Endothelial cell of umbilical vein (primary cell): ENCODE measurements at regions not wholly inside any gene's neighbourhood (a gene's known extent, or its start where the extent isn't known, plus 50 kb on each side); places are given as distances from the start of the nearest gene placed in this dataset.

ENCODE experiments used
- BruUV-seq: library from RNA; stranded (reverse); fragments of 400-500 nt; replicated peaks from 2 replicates; lab custom pipeline; 2021; lab: Mats Ljungman, UMichigan
- CTCF ChIA-PET: fragments of 300-600, 350-600 bp; sonication (Branson Sonifier 250); formaldehyde crosslinking; loops from one replicate; lab custom pipeline; 2021; ENCODE audit warnings: antibody characterized with exemption, inconsistent platforms; lab: Charles Lee
- POLR2A ChIA-PET: fragments of 300-600, 350-600 bp; sonication (Branson Sonifier 250); formaldehyde crosslinking; loops from one replicate; lab custom pipeline; 2021; ENCODE audit warnings: antibody characterized with exemption, inconsistent platforms; lab: Charles Lee
- DNase-seq: peaks from one replicate; pipeline ENCODE4 v3.0.0-alpha.2; 2011; ENCODE audit warnings: low read depth, low spot score
- FAIRE-seq: peaks from 2 replicates; lab custom pipeline; 2011; peaks lifted over from hg19 to GRCh38; lab: Jason Lieb, UNC
- H2AFZ ChIP-seq: 2 replicates; pipeline ENCODE4 v1.6.0; 2012; ENCODE audit warnings: low read depth, low read length, control low read depth, inconsistent platforms
- H3K27ac ChIP-seq: 2 replicates; pipeline ENCODE4 v1.5.1; 2011; ENCODE audit warnings: low read depth, mild to moderate bottlenecking, control low read depth, low read length, moderate library complexity; ENCODE audit not compliant: insufficient read depth
- H3K27me3 ChIP-seq, 2 experiments: 2 replicates each; pipeline versions ENCODE4 v1.6.0 to v1.6.1; 2011; ENCODE audit warnings: low read length in 2 of 2, mixed read lengths in 1 of 2; ENCODE audit not compliant: control insufficient read depth in 2 of 2, insufficient read depth in 2 of 2
- H3K36me3 ChIP-seq, 2 experiments: 2 replicates in 1 of 2; 3 replicates in 1 of 2; pipeline ENCODE4 v1.5.1; 2011; ENCODE audit warnings: low read length in 2 of 2, mild to moderate bottlenecking in 1 of 2, moderate library complexity in 1 of 2; ENCODE audit not compliant: control insufficient read depth in 2 of 2, insufficient read depth in 2 of 2; ENCODE audit errors: extremely low read depth in 1 of 2
- H3K4me1 ChIP-seq: 3 replicates; pipeline ENCODE4 v1.5.1; 2011; ENCODE audit warnings: mild to moderate bottlenecking, low read length; ENCODE audit not compliant: control insufficient read depth, insufficient read depth; ENCODE audit errors: extremely low read depth
- H3K4me2 ChIP-seq: 2 replicates; pipeline ENCODE4 v1.6.1; 2011; ENCODE audit warnings: low read length, control low read depth, mixed read lengths; ENCODE audit not compliant: insufficient read depth
- H3K4me3 ChIP-seq, 3 experiments: fragments of 200-600 bp in 1 of 3; sonication (generic), shearing (Covaris generic) in 1 of 3; replicated peaks in 1 of 3; 2 replicates each; pipeline ENCODE4 v1.5.1; 2011 to 2016; ENCODE audit warnings: control low read depth in 3 of 3, low read length in 3 of 3, mild to moderate bottlenecking in 2 of 3, inconsistent platforms in 1 of 3, low read depth in 1 of 3, moderate library complexity in 1 of 3; ENCODE audit not compliant: insufficient read depth in 1 of 3
- H3K79me2 ChIP-seq: 2 replicates; pipeline ENCODE4 v1.6.0; 2012; ENCODE audit warnings: low read length, inconsistent platforms; ENCODE audit not compliant: control insufficient read depth, insufficient read depth
- H3K9ac ChIP-seq: replicated peaks from 2 replicates; pipeline ENCODE3; 2011; ENCODE audit warnings: low read length, control low read depth; ENCODE audit not compliant: insufficient read depth; ENCODE audit errors: extremely low read depth
- H3K9me1 ChIP-seq: replicated peaks from 3 replicates; pipeline ENCODE4 v1.6.0; 2011; ENCODE audit warnings: mild to moderate bottlenecking, low read length; ENCODE audit not compliant: control insufficient read depth, insufficient read depth; ENCODE audit errors: extremely low read depth
- H3K9me3 ChIP-seq: replicated peaks from 2 replicates; pipeline ENCODE4 v1.5.1; 2012; ENCODE audit warnings: low read length, inconsistent platforms; ENCODE audit not compliant: control insufficient read depth, insufficient read depth
- H4K20me1 ChIP-seq: replicated peaks from 2 replicates; pipeline ENCODE3; 2011; ENCODE audit warnings: mild to moderate bottlenecking, low read length; ENCODE audit not compliant: control insufficient read depth, insufficient read depth; ENCODE audit errors: extremely low read depth
- EZH2 ChIP-seq: IDR thresholded peaks from 2 replicates; pipeline ENCODE4 v1.6.1; 2012; ENCODE audit warnings: borderline replicate concordance, low read depth, mild to moderate bottlenecking, moderate library complexity, low read length, inconsistent platforms; ENCODE audit not compliant: severe bottlenecking
- FOS ChIP-seq: IDR thresholded peaks from 2 replicates; pipeline ENCODE4 v1.6.1; 2011; ENCODE audit warnings: mild to moderate bottlenecking, low read length, moderate library complexity, borderline replicate concordance; ENCODE audit not compliant: insufficient read depth
- GATA2 ChIP-seq: IDR thresholded peaks from 2 replicates; pipeline ENCODE4 v1.7.0; 2011; ENCODE audit warnings: low read depth, mild to moderate bottlenecking, moderate library complexity, mixed read lengths, low read length; ENCODE audit not compliant: insufficient read length, insufficient read depth
- JUN ChIP-seq: IDR thresholded peaks from 2 replicates; pipeline ENCODE4 v1.6.1; 2011; ENCODE audit warnings: borderline replicate concordance, low read depth; ENCODE audit not compliant: insufficient read length, insufficient read depth
- POLR2A ChIP-seq: IDR thresholded peaks from 2 replicates; pipeline ENCODE4 v1.6.1; 2012; ENCODE audit warnings: low read depth, mild to moderate bottlenecking, control low read depth, low read length
- POLR2AphosphoS5 ChIP-seq: IDR thresholded peaks from 2 replicates; pipeline ENCODE4 v1.6.1; 2012; ENCODE audit warnings: low read depth, mild to moderate bottlenecking, control low read depth, low read length, moderate library complexity; ENCODE audit not compliant: insufficient read depth
- dilution Hi-C: fragments of 300-500 bp; cut with MboI; formaldehyde crosslinking; loops from one replicate; pipeline ENCODE4 v1.15.0; 2019; ENCODE audit warnings: low sequenced_read_pairs; ENCODE audit not compliant: extremely low pct_ligation_motif_present
- intact Hi-C: fragments of 100-400 bp; cut with micrococcal nuclease; formaldehyde crosslinking; loops from one replicate; pipeline ENCODE4 v1.10.0; 2022
- TF ChIP-seq, protein P1 (sequence below): IDR thresholded peaks from 2 replicates; pipeline ENCODE4 v1.6.1; 2011; ENCODE audit not compliant: insufficient read depth, insufficient read length
- TF ChIP-seq, protein P2 (sequence below), 2 donors: IDR thresholded peaks; 1 replicate in 1 of 2; 2 replicates in 1 of 2; pipeline ENCODE4 v1.5.1; 2011; ENCODE audit warnings: low read length in 2 of 2, mild to moderate bottlenecking in 2 of 2, moderate library complexity in 2 of 2, control low read depth in 1 of 2, inconsistent platforms in 1 of 2, low read depth in 1 of 2; ENCODE audit not compliant: insufficient read depth in 1 of 2; ENCODE audit errors: extremely low read depth in 1 of 2

DNA sequence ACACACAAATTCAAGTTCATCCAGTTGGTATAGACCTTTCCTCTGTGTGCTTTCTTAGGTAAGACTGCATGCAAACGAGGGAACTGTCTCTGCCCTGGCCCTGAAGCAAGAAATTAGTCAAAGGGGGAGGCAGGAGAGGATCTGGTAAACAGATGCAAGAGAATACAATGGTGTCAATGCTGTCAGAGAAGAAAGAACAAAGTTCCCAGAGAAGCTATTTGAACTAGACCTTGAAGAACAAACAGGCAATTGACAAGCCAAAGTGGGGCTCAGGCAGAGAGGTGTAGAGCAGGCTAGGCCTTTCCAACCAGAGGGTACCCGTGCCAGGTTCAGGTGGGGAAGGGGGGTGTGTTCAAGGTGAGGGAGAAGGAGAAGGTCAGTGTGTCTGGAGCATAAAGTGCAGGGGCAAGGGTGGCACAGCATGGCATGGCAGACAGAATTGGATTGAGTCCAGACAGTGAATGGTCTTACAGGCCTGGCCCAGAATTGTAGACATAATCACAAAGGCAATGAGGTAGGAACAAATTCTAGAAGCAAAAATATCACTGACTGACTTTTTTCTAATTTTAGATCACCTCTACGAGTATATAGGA lies 95.0 kb upstream of the STARD13 start:
- Histone ChIP-seq H3K27me3 (no peaks in the 10 kb centered on the region), H3K4me2 (no peak overlapping the region), H3K9ac (no peak overlapping the region), H3K27ac (no peak overlapping the region), H4K20me1 (no peaks in the 10 kb centered on the region), H3K79me2 (no peaks in the 10 kb centered on the region), H3K9me3 (no peaks in the 10 kb centered on the region), H3K36me3 (no peaks in the 10 kb centered on the region), H3K9me1 (no peaks in the 10 kb centered on the region), H2AFZ (no peak overlapping the region), H3K4me1 (no peaks in the 10 kb centered on the region), H3K4me3 (no peak overlapping the region)
- TF ChIP-seq, protein P1, sequence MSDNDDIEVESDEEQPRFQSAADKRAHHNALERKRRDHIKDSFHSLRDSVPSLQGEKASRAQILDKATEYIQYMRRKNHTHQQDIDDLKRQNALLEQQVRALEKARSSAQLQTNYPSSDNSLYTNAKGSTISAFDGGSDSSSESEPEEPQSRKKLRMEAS = no peak
- no peak for TF ChIP-seq POLR2AphosphoS5
- no peak for DNase-seq
- ChIA-PET CTCF (interaction anchor here (1.8 kb wide), 1 partner anchor 10 kb away, joined by 3 read pairs; no protein-coding TSS in a partner anchor), POLR2A (no interaction called here)
- intact Hi-C loops (no loop called here), dilution Hi-C loops (no loop called here)
- FAIRE-seq = no peak
- BruUV-seq = no TSS peak

DNA sequence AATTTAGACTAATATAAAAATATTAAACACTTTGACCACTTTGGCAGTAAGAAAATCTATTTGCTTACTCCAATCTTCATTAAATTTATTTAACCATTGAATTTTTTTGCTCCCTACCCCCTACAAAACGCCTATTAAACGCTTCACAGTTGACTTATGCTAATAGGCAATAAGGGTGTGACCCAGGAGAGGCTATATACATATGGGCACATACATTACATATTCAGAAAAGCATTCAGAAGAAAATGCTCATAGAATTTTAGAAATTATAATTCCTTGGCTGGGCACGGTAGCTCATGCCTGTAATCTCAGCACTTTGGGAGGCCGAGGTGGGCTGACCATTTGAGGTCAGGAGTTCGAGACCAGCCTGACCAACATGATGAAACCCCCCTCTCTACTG lies 95.6 kb upstream of the STARD13 start:
- POLR2A ChIA-PET = no interaction called here
- intact Hi-C loops = no loop called here

More for the DNA sequence above, 95.6 kb upstream of the STARD13 start:
- no peak for DNase-seq
- CTCF ChIA-PET = no interaction called here
- no peaks in the 10 kb centered on the region for H4K20me1 ChIP-seq
- no peak overlapping the region for H3K9ac ChIP-seq
- H3K4me3 ChIP-seq = no peak overlapping the region
- no peaks in the 10 kb centered on the region for H3K9me3 ChIP-seq
- H3K27me3 ChIP-seq = no peaks in the 10 kb centered on the region
- dilution Hi-C loops = no loop called here
- TF ChIP-seq GATA2 (no peak), POLR2A (no peak), EZH2 (no peak), POLR2AphosphoS5 (no peak), JUN (no peak), FOS (no peak)
- TF ChIP-seq, protein P2, sequence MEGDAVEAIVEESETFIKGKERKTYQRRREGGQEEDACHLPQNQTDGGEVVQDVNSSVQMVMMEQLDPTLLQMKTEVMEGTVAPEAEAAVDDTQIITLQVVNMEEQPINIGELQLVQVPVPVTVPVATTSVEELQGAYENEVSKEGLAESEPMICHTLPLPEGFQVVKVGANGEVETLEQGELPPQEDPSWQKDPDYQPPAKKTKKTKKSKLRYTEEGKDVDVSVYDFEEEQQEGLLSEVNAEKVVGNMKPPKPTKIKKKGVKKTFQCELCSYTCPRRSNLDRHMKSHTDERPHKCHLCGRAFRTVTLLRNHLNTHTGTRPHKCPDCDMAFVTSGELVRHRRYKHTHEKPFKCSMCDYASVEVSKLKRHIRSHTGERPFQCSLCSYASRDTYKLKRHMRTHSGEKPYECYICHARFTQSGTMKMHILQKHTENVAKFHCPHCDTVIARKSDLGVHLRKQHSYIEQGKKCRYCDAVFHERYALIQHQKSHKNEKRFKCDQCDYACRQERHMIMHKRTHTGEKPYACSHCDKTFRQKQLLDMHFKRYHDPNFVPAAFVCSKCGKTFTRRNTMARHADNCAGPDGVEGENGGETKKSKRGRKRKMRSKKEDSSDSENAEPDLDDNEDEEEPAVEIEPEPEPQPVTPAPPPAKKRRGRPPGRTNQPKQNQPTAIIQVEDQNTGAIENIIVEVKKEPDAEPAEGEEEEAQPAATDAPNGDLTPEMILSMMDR (IDR thresholded peaks at IDR 0.05; ENCODE audit: extremely low read depth in 1 of 2, insufficient read depth in 1 of 2, low read depth in 1 of 2, low read length in 2 of 2) = no peak
- TF ChIP-seq, protein P1 = no peak
- no peak overlapping the region for H2AFZ ChIP-seq
- no peaks in the 10 kb centered on the region for H3K4me1 ChIP-seq
- no peaks in the 10 kb centered on the region for H3K36me3 ChIP-seq
- FAIRE-seq = no peak
- no peaks in the 10 kb centered on the region for H3K79me2 ChIP-seq
- BruUV-seq = no TSS peak
- no peak overlapping the region for H3K4me2 ChIP-seq
- no peaks in the 10 kb centered on the region for H3K9me1 ChIP-seq
- no peak overlapping the region for H3K27ac ChIP-seq
